HT1080 (cell line): ENCODE measurements at regions not wholly inside any gene's neighbourhood (a gene's known extent, or its start where the extent isn't known, plus 50 kb on each side); places are given as distances from the start of the nearest gene placed in this dataset.
A peak's percentile ranks its signal among the peaks of the same experiment; 100 is the strongest.

Source experiments
- DNase-seq: peaks from one replicate; pipeline ENCODE4 v3.0.0-alpha.2; 2015; ENCODE audit warnings: low read depth

- no peak for DNase-seq
Measured at GRCh38 chr15:62875626-62876021, 166.9 kb upstream of the TPM1 start.

GRCh38 chr15:62877276-62877857 is 165.2 kb upstream of the TPM1 start:
- DNase-seq: no peak

- DNase-seq: no peak
Measured at GRCh38 chr15:62878070-62878469, 164.5 kb upstream of the TPM1 start.

- no peak for DNase-seq
Measured at GRCh38 chr15:62879770-62880169, 162.8 kb upstream of the TPM1 start.

- no peak for DNase-seq
Measured at GRCh38 chr15:62880278-62880677, 162.3 kb upstream of the TPM1 start.

- DNase-seq: no peak
Measured at GRCh38 chr15:62881056-62881455, 161.5 kb upstream of the TPM1 start.

- no peak for DNase-seq
Measured at GRCh38 chr15:62883938-62884479, 158.5 kb upstream of the TPM1 start.

- DNase-seq: peak; percentile 73
Measured at GRCh38 chr15:62886431-62887071, 156.0 kb upstream of the TPM1 start.

GRCh38 chr15:62887113-62887570 is 155.4 kb upstream of the TPM1 start:
- peak; percentile 15 for DNase-seq

GRCh38 chr15:62888623-62889022 is 153.9 kb upstream of the TPM1 start:
- peak; percentile 38 for DNase-seq

GRCh38 chr15:62889141-62889661 is 153.3 kb upstream of the TPM1 start:
- DNase-seq: no peak

- no peak for DNase-seq
Measured at GRCh38 chr15:62889734-62890505, 152.6 kb upstream of the TPM1 start.

GRCh38 chr15:62894322-62895085 is 148.0 kb upstream of the TPM1 start:
- peak; percentile 37 for DNase-seq

- peak; percentile 88 for DNase-seq
Measured at GRCh38 chr15:62895139-62895866, 147.2 kb upstream of the TPM1 start.

- peak; percentile 77 for DNase-seq
Measured at GRCh38 chr15:62895905-62896316, 146.6 kb upstream of the TPM1 start.

GRCh38 chr15:62896380-62896866 is 146.1 kb upstream of the TPM1 start:
- peak; percentile 81 for DNase-seq

GRCh38 chr15:62896969-62897486 is 145.5 kb upstream of the TPM1 start:
- peak; percentile 99 for DNase-seq

GRCh38 chr15:62897634-62898033 is 144.9 kb upstream of the TPM1 start:
- DNase-seq: no peak

GRCh38 chr15:62899090-62899493 is 143.5 kb upstream of the TPM1 start:
- DNase-seq: no peak
